ENCODE measurements at regions not wholly inside any gene's neighbourhood (a gene's known extent, or its start where the extent isn't known, plus 50 kb on each side); places are given as distances from the start of the nearest gene placed in this dataset.

- Histone ChIP-seq H3K36me3 (ENCODE audit: control insufficient read depth, insufficient read depth, low read length) (no peaks in the 10 kb centered on the region), H3K9me3 (ENCODE audit: control insufficient read depth, low read length) (peaks cover 5% of the 10 kb centered on the region), H3K27me3 (ENCODE audit: control insufficient read depth, insufficient read depth, low read length, poor library complexity, severe bottlenecking) (no peaks in the 10 kb centered on the region), H3K27ac (ENCODE audit: low read depth, low read length) (no peak overlapping the region), H3K4me1 (ENCODE audit: control insufficient read depth, insufficient read depth, low read length) (no peaks in the 10 kb centered on the region), H3K4me3 (ENCODE audit: low read length) (no peak overlapping the region), H3K9ac (ENCODE audit: extremely low read depth, low read length, poor library complexity, severe bottlenecking) (no peak overlapping the region)
- DNase-seq: no peak
- Mint-ChIP-seq H3K27ac (no peak overlapping the region), H3K9me3 (no peaks in the 10 kb centered on the region), H3K36me3 (ENCODE audit: low read depth) (no peaks in the 10 kb centered on the region), H3K4me1 (peaks cover 28% of the 10 kb centered on the region), H3K27me3 (ENCODE audit: insufficient read depth) (no peaks in the 10 kb centered on the region), H3K4me3 (no peak overlapping the region)
- 85 to 100% methylated on average over 2 to 4 of the region's 4 CpGs for WGBS, 2 experiments (ENCODE audit: insufficient coverage in 1 of 2, insufficient read length in 1 of 2)
- TF ChIP-seq CTCF (conservative IDR thresholded peaks at IDR 0.05): no peak
Observed at GRCh38 chr5:158317507-158317906, 458.6 kb upstream of the CLINT1 start.

GRCh38 chr5:158313733-158314464 is 455.0 kb upstream of the CLINT1 start:
- Histone ChIP-seq H3K27ac (ENCODE audit: low read depth, low read length) (no peak overlapping the region), H3K4me1 (ENCODE audit: control insufficient read depth, insufficient read depth, low read length) (no peaks in the 10 kb centered on the region), H3K4me3 (ENCODE audit: low read length) (no peak overlapping the region), H3K9ac (ENCODE audit: extremely low read depth, low read length, poor library complexity, severe bottlenecking) (no peak overlapping the region), H3K9me3 (ENCODE audit: control insufficient read depth, low read length) (peaks cover 5% of the 10 kb centered on the region), H3K27me3 (ENCODE audit: control insufficient read depth, insufficient read depth, low read length, poor library complexity, severe bottlenecking) (no peaks in the 10 kb centered on the region), H3K36me3 (ENCODE audit: control insufficient read depth, insufficient read depth, low read length) (no peaks in the 10 kb centered on the region)
- Mint-ChIP-seq H3K4me3 (no peak overlapping the region), H3K27ac (peak overlapping the region; percentile 74), H3K9me3 (no peaks in the 10 kb centered on the region), H3K4me1 (peaks cover 21% of the 10 kb centered on the region), H3K27me3 (ENCODE audit: insufficient read depth) (no peaks in the 10 kb centered on the region), H3K36me3 (ENCODE audit: low read depth) (no peaks in the 10 kb centered on the region)
- TF ChIP-seq CTCF (conservative IDR thresholded peaks at IDR 0.05): no peak
- 68 to 71% methylated on average over 9 to 15 of the region's 15 CpGs for WGBS, 2 experiments (ENCODE audit: insufficient coverage in 1 of 2, insufficient read length in 1 of 2)
- peak; percentile 73 for DNase-seq

- Histone ChIP-seq H3K9me3 (ENCODE audit: control insufficient read depth, low read length) (peaks cover 5% of the 10 kb centered on the region), H3K27me3 (ENCODE audit: control insufficient read depth, insufficient read depth, low read length, poor library complexity, severe bottlenecking) (no peaks in the 10 kb centered on the region), H3K4me3 (ENCODE audit: low read length) (no peak overlapping the region), H3K27ac (ENCODE audit: low read depth, low read length) (no peak overlapping the region), H3K4me1 (ENCODE audit: control insufficient read depth, insufficient read depth, low read length) (no peaks in the 10 kb centered on the region), H3K9ac (ENCODE audit: extremely low read depth, low read length, poor library complexity, severe bottlenecking) (no peak overlapping the region), H3K36me3 (ENCODE audit: control insufficient read depth, insufficient read depth, low read length) (no peaks in the 10 kb centered on the region)
- no peaks in the 10 kb centered on the region for H3K36me3 Mint-ChIP-seq (ENCODE audit: low read depth)
- DNase-seq: peak; percentile 75
- H3K9me3 Mint-ChIP-seq: no peaks in the 10 kb centered on the region
- no peaks in the 10 kb centered on the region for H3K27me3 Mint-ChIP-seq (ENCODE audit: insufficient read depth)
- WGBS, 2 experiments (ENCODE audit: insufficient coverage in 1 of 2, insufficient read length in 1 of 2): 63 to 83% methylated on average over 6 to 12 of the region's 12 CpGs
- H3K4me3 Mint-ChIP-seq: no peak overlapping the region
- H3K27ac Mint-ChIP-seq: peak overlapping the region; percentile 74
- no peak for TF ChIP-seq CTCF (conservative IDR thresholded peaks at IDR 0.05)
- peaks cover 21% of the 10 kb centered on the region for H3K4me1 Mint-ChIP-seq
Observed at GRCh38 chr5:158313027-158313732, 454.2 kb upstream of the CLINT1 start.

Measured in endodermal cell (in vitro differentiated cells).